ENCODE measurements at regions not wholly inside any gene's neighbourhood (a gene's known extent, or its start where the extent isn't known, plus 50 kb on each side); places are given as distances from the start of the nearest gene placed in this dataset.

- no peak for TF ChIP-seq POLR2A (IDR thresholded peaks at IDR 0.05; ENCODE audit: low read depth, low read length)
- TF ChIP-seq CTCF (conservative IDR thresholded peaks at IDR 0.05; ENCODE audit: low read depth, low read length) = no peak
- no peak for TF ChIP-seq MAZ (IDR thresholded peaks at IDR 0.05; ENCODE audit: borderline replicate concordance, low read depth, low read length)
Observed at GRCh38 chr7:19560111-19560883, 148.5 kb downstream of the POLR1F start.
